Sigmoid colon (tissue), 4 donors: ENCODE measurements at regions not wholly inside any gene's neighbourhood (a gene's known extent, or its start where the extent isn't known, plus 50 kb on each side); places are given as distances from the start of the nearest gene placed in this dataset.

Experiments
- CTCF ChIP-seq, 4 experiments: fragments of 450-650 bp in 3 of 4; fragments of 200-600 bp in 1 of 4; IDR thresholded peaks; one replicate each; pipeline ENCODE4 v1.5.1; 2016 to 2019; ENCODE audit warnings: antibody characterized with exemption in 4 of 4, mild to moderate bottlenecking in 3 of 4, moderate library complexity in 2 of 4
- POLR2A ChIP-seq, 2 donors: fragments of 450-650 bp; IDR thresholded peaks; one replicate each; pipeline ENCODE4 v1.6.1; 2016; ENCODE audit warnings: antibody characterized with exemption in 2 of 2, mild to moderate bottlenecking in 2 of 2, moderate library complexity in 2 of 2
- POLR2AphosphoS5 ChIP-seq, 4 donors: sonication (generic); formaldehyde crosslinking; IDR thresholded peaks; one replicate each; pipeline ENCODE4 v1.6.1; 2017; ENCODE audit warnings: antibody characterized with exemption in 4 of 4

GRCh38 chr4:171644430-171645057 is 168.7 kb upstream of the GALNTL6 start:
- no peak for TF ChIP-seq POLR2A (IDR thresholded peaks at IDR 0.05)
- TF ChIP-seq CTCF (IDR thresholded peaks at IDR 0.05): no peak
- TF ChIP-seq POLR2AphosphoS5 (IDR thresholded peaks at IDR 0.05): no peak
